Neural progenitor cell (in vitro differentiated cells): ENCODE measurements at regions not wholly inside any gene's neighbourhood (a gene's known extent, or its start where the extent isn't known, plus 50 kb on each side); places are given as distances from the start of the nearest gene placed in this dataset.
A peak's percentile ranks its signal among the peaks of the same experiment; 100 is the strongest.

Experiments used
- DNase-seq: peaks from one replicate; pipeline ENCODE4 v3.0.0-alpha.2; 2016; ENCODE audit warnings: low spot score
- H2AFZ ChIP-seq: fragments of 200-600 bp; sonication (generic); replicated peaks from 2 replicates; pipeline ENCODE4 v1.6.1; 2016; ENCODE audit warnings: antibody characterized with exemption
- H3F3A ChIP-seq: fragments of 200-600 bp; sonication (generic); 2 replicates; pipeline ENCODE4 v1.6.1; 2016; ENCODE audit warnings: antibody characterized with exemption, low read depth
- H3K27ac ChIP-seq: fragments of 200-600 bp; sonication (generic); 2 replicates; pipeline ENCODE4 v1.5.1; 2016; ENCODE audit warnings: mild to moderate bottlenecking
- H3K27me3 ChIP-seq: fragments of 200-600 bp; sonication (generic); 2 replicates; pipeline ENCODE4 v1.6.1; 2016; ENCODE audit warnings: mild to moderate bottlenecking, moderate library complexity
- H3K36me3 ChIP-seq: fragments of 200-600 bp; sonication (generic); 2 replicates; pipeline ENCODE4 v1.5.1; 2016
- H3K4me1 ChIP-seq: fragments of 200-600 bp; sonication (generic); 2 replicates; pipeline ENCODE4 v1.6.1; 2016; ENCODE audit warnings: mixed run types
- H3K4me2 ChIP-seq: fragments of 200-600 bp; sonication (generic); 2 replicates; pipeline ENCODE4 v1.6.1; 2016
- H3K4me3 ChIP-seq: fragments of 200-600 bp; sonication (generic); 2 replicates; pipeline ENCODE4 v1.5.1; 2016
- H3K79me2 ChIP-seq: fragments of 200-600 bp; sonication (generic); 2 replicates; pipeline ENCODE4 v1.6.1; 2016; ENCODE audit warnings: low read depth
- H3K9ac ChIP-seq: fragments of 200-600 bp; sonication (generic); 2 replicates; pipeline ENCODE4 v1.6.1; 2016
- H3K9me3 ChIP-seq: fragments of 200-600 bp; sonication (generic); 2 replicates; pipeline ENCODE4 v1.5.1; 2016; ENCODE audit warnings: low read depth
- H4K20me1 ChIP-seq: fragments of 200-600 bp; sonication (generic); 2 replicates; pipeline ENCODE4 v1.6.1; 2016; ENCODE audit warnings: low read depth
- H3K27ac Mint-ChIP-seq: 3 replicates; pipeline ENCODE4 v1.8.0; 2021; ENCODE audit warnings: mixed read lengths
- H3K27me3 Mint-ChIP-seq: 2 replicates; pipeline ENCODE4 v1.8.0; 2022; ENCODE audit warnings: low read depth, mild to moderate bottlenecking, inconsistent platforms, moderate library complexity, mixed read lengths; ENCODE audit not compliant: insufficient read depth
- H3K36me3 Mint-ChIP-seq: 3 replicates; pipeline ENCODE4 v1.8.0; 2021; ENCODE audit warnings: mixed read lengths
- H3K4me1 Mint-ChIP-seq: 3 replicates; pipeline ENCODE4 v1.8.0; 2021; ENCODE audit warnings: mixed read lengths
- H3K4me3 Mint-ChIP-seq: 3 replicates; pipeline ENCODE4 v1.8.0; 2021; ENCODE audit warnings: mild to moderate bottlenecking, moderate library complexity, mixed read lengths
- H3K9me3 Mint-ChIP-seq: 3 replicates; pipeline ENCODE4 v1.8.0; 2020; ENCODE audit warnings: mixed read lengths
- EZH2 ChIP-seq: fragments of 200-600 bp; sonication (generic); IDR thresholded peaks from 2 replicates; pipeline ENCODE4 v1.6.1; 2017; ENCODE audit warnings: antibody characterized with exemption, mild to moderate bottlenecking, moderate library complexity
- EZH2phosphoT487 ChIP-seq: fragments of 200-600 bp; sonication (generic); IDR thresholded peaks from 2 replicates; pipeline ENCODE4 v1.6.1; 2017; ENCODE audit warnings: antibody characterized with exemption
- TF ChIP-seq, protein P1 (sequence below): fragments of 200-600 bp; sonication (generic); IDR thresholded peaks from 2 replicates; pipeline ENCODE4 v1.5.1; 2017; ENCODE audit warnings: antibody characterized with exemption, mild to moderate bottlenecking

GRCh38 chr5:93285461-93285860 is 295.6 kb downstream of the NR2F1-AS1 start:
- Histone ChIP-seq H3K9me3 (peaks cover 14% of the 10 kb centered on the region), H3F3A (no peaks in the 10 kb centered on the region), H4K20me1 (no peaks in the 10 kb centered on the region), H2AFZ (no peak overlapping the region), H3K27me3 (no peaks in the 10 kb centered on the region), H3K36me3 (no peaks in the 10 kb centered on the region), H3K27ac (no peak overlapping the region), H3K9ac (no peak overlapping the region), H3K4me2 (no peak overlapping the region), H3K4me1 (peaks cover 14% of the 10 kb centered on the region), H3K79me2 (no peaks in the 10 kb centered on the region), H3K4me3 (no peak overlapping the region)
- Mint-ChIP-seq H3K9me3 (peaks cover 33% of the 10 kb centered on the region), H3K27ac (no peak overlapping the region), H3K27me3 (peaks cover 8% of the 10 kb centered on the region), H3K4me1 (peaks cover 22% of the 10 kb centered on the region), H3K4me3 (no peak overlapping the region), H3K36me3 (peaks cover 6% of the 10 kb centered on the region)
- no peak for TF ChIP-seq EZH2phosphoT487
- TF ChIP-seq, protein P1, sequence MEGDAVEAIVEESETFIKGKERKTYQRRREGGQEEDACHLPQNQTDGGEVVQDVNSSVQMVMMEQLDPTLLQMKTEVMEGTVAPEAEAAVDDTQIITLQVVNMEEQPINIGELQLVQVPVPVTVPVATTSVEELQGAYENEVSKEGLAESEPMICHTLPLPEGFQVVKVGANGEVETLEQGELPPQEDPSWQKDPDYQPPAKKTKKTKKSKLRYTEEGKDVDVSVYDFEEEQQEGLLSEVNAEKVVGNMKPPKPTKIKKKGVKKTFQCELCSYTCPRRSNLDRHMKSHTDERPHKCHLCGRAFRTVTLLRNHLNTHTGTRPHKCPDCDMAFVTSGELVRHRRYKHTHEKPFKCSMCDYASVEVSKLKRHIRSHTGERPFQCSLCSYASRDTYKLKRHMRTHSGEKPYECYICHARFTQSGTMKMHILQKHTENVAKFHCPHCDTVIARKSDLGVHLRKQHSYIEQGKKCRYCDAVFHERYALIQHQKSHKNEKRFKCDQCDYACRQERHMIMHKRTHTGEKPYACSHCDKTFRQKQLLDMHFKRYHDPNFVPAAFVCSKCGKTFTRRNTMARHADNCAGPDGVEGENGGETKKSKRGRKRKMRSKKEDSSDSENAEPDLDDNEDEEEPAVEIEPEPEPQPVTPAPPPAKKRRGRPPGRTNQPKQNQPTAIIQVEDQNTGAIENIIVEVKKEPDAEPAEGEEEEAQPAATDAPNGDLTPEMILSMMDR, result no peak
- no peak for TF ChIP-seq EZH2
- DNase-seq, result no peak

- peaks cover 13% of the 10 kb centered on the region for H3K27me3 Mint-ChIP-seq
- no peak overlapping the region for H2AFZ ChIP-seq
- DNase-seq, result no peak
- H3K9me3 Mint-ChIP-seq, result peaks cover 20% of the 10 kb centered on the region
- H3K36me3 Mint-ChIP-seq, result peaks cover 4% of the 10 kb centered on the region
- peaks cover 10% of the 10 kb centered on the region for H3K9me3 ChIP-seq
- no peaks in the 10 kb centered on the region for H3K36me3 ChIP-seq
- H3K4me2 ChIP-seq, result no peak overlapping the region
- peak overlapping the region; percentile 57 for H3K27ac Mint-ChIP-seq
- H3K27me3 ChIP-seq, result no peaks in the 10 kb centered on the region
- TF ChIP-seq EZH2phosphoT487 (no peak), EZH2 (no peak)
- TF ChIP-seq, protein P1, result no peak
- H4K20me1 ChIP-seq, result no peaks in the 10 kb centered on the region
- no peak overlapping the region for H3K4me3 ChIP-seq
- H3F3A ChIP-seq, result no peaks in the 10 kb centered on the region
- H3K27ac ChIP-seq, result no peak overlapping the region
- H3K9ac ChIP-seq, result no peak overlapping the region
- peaks cover 36% of the 10 kb centered on the region for H3K4me1 Mint-ChIP-seq
- H3K4me1 ChIP-seq, result peaks cover 9% of the 10 kb centered on the region
- H3K4me3 Mint-ChIP-seq, result no peak overlapping the region
- H3K79me2 ChIP-seq, result no peaks in the 10 kb centered on the region
Observed at GRCh38 chr5:93281980-93282772, 298.8 kb downstream of the NR2F1-AS1 start.

DNA sequence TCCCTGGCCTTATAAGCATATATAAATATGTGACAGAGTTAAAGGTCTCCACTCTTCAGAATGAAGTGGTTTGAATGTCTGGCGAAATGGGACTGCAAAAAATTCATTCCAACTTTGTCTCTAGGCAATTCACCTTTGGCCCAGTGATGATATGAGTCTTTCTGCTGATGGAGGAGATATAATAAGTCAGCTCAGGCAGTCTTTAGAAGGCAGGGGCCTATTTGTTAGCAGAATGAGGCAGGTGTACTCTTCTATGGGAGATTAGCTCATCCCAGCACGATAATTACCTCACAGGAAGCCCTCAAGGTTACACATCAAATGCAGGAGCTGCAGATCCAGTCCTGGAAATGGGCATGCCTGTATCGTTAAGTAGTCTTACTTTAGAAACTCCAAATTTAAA is 300.5 kb downstream of the NR2F1-AS1 start:
- Mint-ChIP-seq H3K27me3 (peaks cover 8% of the 10 kb centered on the region), H3K4me1 (peaks cover 36% of the 10 kb centered on the region), H3K9me3 (peaks cover 7% of the 10 kb centered on the region), H3K36me3 (no peaks in the 10 kb centered on the region), H3K4me3 (no peak overlapping the region), H3K27ac (peak overlapping the region; percentile 11)
- H3K4me1 ChIP-seq, result peaks cover 9% of the 10 kb centered on the region
- H3K4me2 ChIP-seq, result no peak overlapping the region
- H3K36me3 ChIP-seq, result no peaks in the 10 kb centered on the region
- no peak overlapping the region for H2AFZ ChIP-seq
- TF ChIP-seq EZH2 (no peak), EZH2phosphoT487 (no peak)
- TF ChIP-seq, protein P1, result no peak
- peaks cover 2% of the 10 kb centered on the region for H3K9me3 ChIP-seq
- H3K9ac ChIP-seq, result no peak overlapping the region
- no peak overlapping the region for H3K27ac ChIP-seq
- H3K27me3 ChIP-seq, result no peaks in the 10 kb centered on the region
- no peaks in the 10 kb centered on the region for H3F3A ChIP-seq
- no peaks in the 10 kb centered on the region for H4K20me1 ChIP-seq
- no peaks in the 10 kb centered on the region for H3K79me2 ChIP-seq
- H3K4me3 ChIP-seq, result no peak overlapping the region
- no peak for DNase-seq
